HG03095 (cell line): ENCODE measurements at regions not wholly inside any gene's neighbourhood (a gene's known extent, or its start where the extent isn't known, plus 50 kb on each side); places are given as distances from the start of the nearest gene placed in this dataset.

Source experiments
- ATAC-seq: cut with Tn5 transposase; IDR thresholded peaks from one replicate; pipeline ENCODE4 v1.9.1; 2021; ENCODE audit warnings: moderate library complexity; ENCODE audit not compliant: unreplicated experiment

- no peak for ATAC-seq
These were observed 164.7 kb upstream of the CCND2 start for GRCh38 chr12:4108803-4109345.

GRCh38 chr12:4107911-4108697 is 165.5 kb upstream of the CCND2 start:
- no peak for ATAC-seq

- ATAC-seq: peak; percentile 79
These were observed 166.1 kb upstream of the CCND2 start for GRCh38 chr12:4107436-4107878.

- no peak for ATAC-seq
These were observed 166.9 kb upstream of the CCND2 start for GRCh38 chr12:4106621-4107020.

- no peak for ATAC-seq
These were observed 168.8 kb upstream of the CCND2 start for GRCh38 chr12:4104722-4105244.

- ATAC-seq: no peak
These were observed 174.3 kb upstream of the CCND2 start for GRCh38 chr12:4099276-4099675.

GRCh38 chr12:4091016-4091743 is 182.4 kb upstream of the CCND2 start:
- no peak for ATAC-seq

- no peak for ATAC-seq
These were observed 183.6 kb upstream of the CCND2 start for GRCh38 chr12:4089956-4090355.

GRCh38 chr12:4089121-4089606 is 184.4 kb upstream of the CCND2 start:
- no peak for ATAC-seq

GRCh38 chr12:4088451-4088850 is 185.1 kb upstream of the CCND2 start:
- ATAC-seq: no peak

- no peak for ATAC-seq
These were observed 187.1 kb upstream of the CCND2 start for GRCh38 chr12:4086481-4086880.

- no peak for ATAC-seq
These were observed 189.0 kb upstream of the CCND2 start for GRCh38 chr12:4084573-4084972.

- ATAC-seq: no peak
These were observed 190.7 kb upstream of the CCND2 start for GRCh38 chr12:4082809-4083403.

- ATAC-seq: no peak
These were observed 193.3 kb upstream of the CCND2 start for GRCh38 chr12:4080213-4080612.

- no peak for ATAC-seq
These were observed 199.4 kb upstream of the CCND2 start for GRCh38 chr12:4074129-4074528.

GRCh38 chr12:4069670-4070010 is 196.4 kb upstream of the PARP11 start:
- ATAC-seq: no peak

- ATAC-seq: no peak
These were observed 195.9 kb upstream of the PARP11 start for GRCh38 chr12:4068981-4069669.

GRCh38 chr12:4064008-4064407 is 190.8 kb upstream of the PARP11 start:
- ATAC-seq: no peak

GRCh38 chr12:4059898-4060568 is 186.8 kb upstream of the PARP11 start:
- ATAC-seq: no peak
